PC-9 (cell line): ENCODE measurements at regions not wholly inside any gene's neighbourhood (a gene's known extent, or its start where the extent isn't known, plus 50 kb on each side); places are given as distances from the start of the nearest gene placed in this dataset.

ENCODE experiments used
- BruUV-seq: library from RNA; stranded (reverse); fragments of 400-500 nt; replicated peaks from 2 replicates; lab custom pipeline; 2021; lab: Mats Ljungman, UMichigan
- CTCF ChIA-PET: fragments of 300-600 bp; sonication (Branson Sonifier 250); formaldehyde crosslinking; loops from one replicate; lab custom pipeline; 2022; ENCODE audit warnings: antibody characterized with exemption; lab: Charles Lee
- POLR2A ChIA-PET: fragments of 300-600 bp; sonication (Branson Sonifier 250); formaldehyde crosslinking; loops from one replicate; lab custom pipeline; 2022; ENCODE audit warnings: antibody characterized with exemption; ENCODE audit not compliant: unreplicated experiment; lab: Charles Lee
- DNase-seq, 2 experiments: peaks; one replicate each; pipeline versions ENCODE4 v3.0.0 to v3.0.0-alpha.2; 2015 to 2022; ENCODE audit warnings: mixed read lengths in 1 of 2
- H2AFZ ChIP-seq: fragments of 200-600 bp; sonication (generic); 2 replicates; pipeline ENCODE4 v1.8.1; 2017; ENCODE audit warnings: antibody characterized with exemption
- H3F3A ChIP-seq: fragments of 200-600 bp; sonication (generic); 2 replicates; pipeline ENCODE4 v1.8.1; 2017; ENCODE audit warnings: antibody characterized with exemption, mild to moderate bottlenecking, low read depth; ENCODE audit not compliant: insufficient read depth
- H3K27ac ChIP-seq: fragments of 200-600 bp; sonication (generic); 2 replicates; pipeline ENCODE4 v1.6.1; 2016; ENCODE audit warnings: mixed run types
- H3K27me3 ChIP-seq: fragments of 200-600 bp; sonication (generic); 2 replicates; pipeline ENCODE4 v1.6.1; 2016; ENCODE audit warnings: low read depth, mixed run types; ENCODE audit not compliant: insufficient read depth
- H3K36me3 ChIP-seq: fragments of 200-600 bp; sonication (generic); 2 replicates; pipeline ENCODE4 v1.6.1; 2016; ENCODE audit warnings: low read depth, mixed run types
- H3K4me1 ChIP-seq: fragments of 200-600 bp; sonication (generic); replicated peaks from 2 replicates; pipeline ENCODE4 v1.6.1; 2016; ENCODE audit warnings: mixed run types; ENCODE audit not compliant: insufficient read depth
- H3K4me2 ChIP-seq: fragments of 200-600 bp; sonication (generic); 2 replicates; pipeline ENCODE4 v1.6.1; 2017; ENCODE audit warnings: mixed run types
- H3K4me3 ChIP-seq: fragments of 200-600 bp; sonication (generic); 2 replicates; pipeline ENCODE4 v1.6.1; 2016; ENCODE audit warnings: mixed run types
- H3K79me2 ChIP-seq: fragments of 200-600 bp; sonication (generic); 2 replicates; pipeline ENCODE4 v1.6.1; 2017; ENCODE audit warnings: low read depth, mixed run types
- H3K9me2 ChIP-seq: fragments of 200-600 bp; sonication (generic); 2 replicates; pipeline ENCODE4 v1.8.1; 2017; ENCODE audit warnings: mild to moderate bottlenecking; ENCODE audit not compliant: insufficient read depth
- H3K9me3 ChIP-seq: fragments of 200-600 bp; sonication (generic); 2 replicates; pipeline ENCODE4 v1.8.1; 2016; ENCODE audit warnings: low read depth; ENCODE audit not compliant: insufficient read depth
- H4K20me1 ChIP-seq: fragments of 200-600 bp; sonication (generic); 2 replicates; pipeline ENCODE4 v1.8.1; 2017; ENCODE audit not compliant: insufficient read depth
- EZH2 ChIP-seq: fragments of 200-600 bp; sonication (generic); IDR thresholded peaks from 2 replicates; pipeline ENCODE4 v1.8.0; 2017; ENCODE audit warnings: antibody characterized with exemption, low read depth
- intact Hi-C: fragments of 100-400 bp; cut with micrococcal nuclease; formaldehyde crosslinking; loops from one replicate; pipeline ENCODE4 v1.10.0; 2022; ENCODE audit not compliant: unreplicated experiment
- TF ChIP-seq, protein P1 (sequence below): fragments of 200-600 bp; sonication (generic); conservative IDR thresholded peaks from 2 replicates; pipeline ENCODE4 v1.6.1; 2017; ENCODE audit warnings: mixed run types, antibody characterized with exemption, mild to moderate bottlenecking, moderate library complexity

GRCh38 chr2:240232264-240232915 is 91.9 kb upstream of the OTOS start:
- CTCF ChIA-PET, result interaction anchor here (0.8 to 2.1 kb wide), 5 partner anchors 19 to 282 kb away, joined by 4 to 19 read pairs (median 7); no protein-coding TSS in a partner anchor
- intact Hi-C loops, result loop anchor here (2.0 kb wide), 3 partner anchors 82 to 328 kb away; partner anchors contain the start of gene DUSP28
- H3K27me3 ChIP-seq, result no peaks in the 10 kb centered on the region
- POLR2A ChIA-PET, result interaction anchor here (0.7 to 1.6 kb wide), 2 partner anchors 19 to 155 kb away, joined by 3 to 27 read pairs; no protein-coding TSS in a partner anchor
- H3F3A ChIP-seq, result peaks cover 10% of the 10 kb centered on the region; the same call in 1 of the 2 replicates
- no peaks in the 10 kb centered on the region for H4K20me1 ChIP-seq
- no peak for DNase-seq
- peak overlapping the region; percentile 74 for H3K4me2 ChIP-seq
- BruUV-seq, result TSS peak; percentile 31
- H3K9me3 ChIP-seq, result peaks cover 11% of the 10 kb centered on the region; the same call in 1 of the 2 replicates
- H3K4me3 ChIP-seq, result peak overlapping the region; percentile 53
- peaks cover 3% of the 10 kb centered on the region; the same call in 1 of the 2 replicates for H3K4me1 ChIP-seq
- no peaks in the 10 kb centered on the region for H3K9me2 ChIP-seq
- H3K79me2 ChIP-seq, result no peaks in the 10 kb centered on the region
- H2AFZ ChIP-seq, result peak overlapping the region; percentile 70; the same call in 1 of the 2 replicates
- TF ChIP-seq, protein P1, sequence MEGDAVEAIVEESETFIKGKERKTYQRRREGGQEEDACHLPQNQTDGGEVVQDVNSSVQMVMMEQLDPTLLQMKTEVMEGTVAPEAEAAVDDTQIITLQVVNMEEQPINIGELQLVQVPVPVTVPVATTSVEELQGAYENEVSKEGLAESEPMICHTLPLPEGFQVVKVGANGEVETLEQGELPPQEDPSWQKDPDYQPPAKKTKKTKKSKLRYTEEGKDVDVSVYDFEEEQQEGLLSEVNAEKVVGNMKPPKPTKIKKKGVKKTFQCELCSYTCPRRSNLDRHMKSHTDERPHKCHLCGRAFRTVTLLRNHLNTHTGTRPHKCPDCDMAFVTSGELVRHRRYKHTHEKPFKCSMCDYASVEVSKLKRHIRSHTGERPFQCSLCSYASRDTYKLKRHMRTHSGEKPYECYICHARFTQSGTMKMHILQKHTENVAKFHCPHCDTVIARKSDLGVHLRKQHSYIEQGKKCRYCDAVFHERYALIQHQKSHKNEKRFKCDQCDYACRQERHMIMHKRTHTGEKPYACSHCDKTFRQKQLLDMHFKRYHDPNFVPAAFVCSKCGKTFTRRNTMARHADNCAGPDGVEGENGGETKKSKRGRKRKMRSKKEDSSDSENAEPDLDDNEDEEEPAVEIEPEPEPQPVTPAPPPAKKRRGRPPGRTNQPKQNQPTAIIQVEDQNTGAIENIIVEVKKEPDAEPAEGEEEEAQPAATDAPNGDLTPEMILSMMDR, result no peak
- no peak for TF ChIP-seq EZH2
- no peaks in the 10 kb centered on the region for H3K36me3 ChIP-seq
- no peak overlapping the region for H3K27ac ChIP-seq

GRCh38 chr2:240232961-240233884 is 92.8 kb upstream of the OTOS start:
- POLR2A ChIA-PET, result interaction anchor here (0.5 to 1.6 kb wide), 24 partner anchors 9 to 1082 kb away, joined by 3 to 36 read pairs (median 6); partner anchors contain the start of gene GPC1
- peaks cover 17% of the 10 kb centered on the region; the same call in 1 of the 2 replicates for H3F3A ChIP-seq
- no peaks in the 10 kb centered on the region for H3K9me2 ChIP-seq
- H4K20me1 ChIP-seq, result no peaks in the 10 kb centered on the region
- CTCF ChIA-PET, result interaction anchor here (0.6 to 2.1 kb wide), 16 partner anchors 10 to 352 kb away, joined by 3 to 19 read pairs (median 8); no protein-coding TSS in a partner anchor
- BruUV-seq, result no TSS peak
- H3K79me2 ChIP-seq, result no peaks in the 10 kb centered on the region
- no peak overlapping the region for H3K27ac ChIP-seq
- H3K4me3 ChIP-seq, result peak overlapping the region; percentile 53
- TF ChIP-seq, protein P1, result peak; percentile 98
- TF ChIP-seq EZH2, result no peak
- peaks cover 11% of the 10 kb centered on the region; the same call in 1 of the 2 replicates for H3K9me3 ChIP-seq
- peak overlapping the region; percentile 74 for H3K4me2 ChIP-seq
- peak; percentile 79 to 99 for DNase-seq
- H3K27me3 ChIP-seq, result no peaks in the 10 kb centered on the region
- intact Hi-C loops, result loop anchor here (1.0 to 2.0 kb wide), 12 partner anchors 18 to 328 kb away; partner anchors contain the start of gene DUSP28
- peaks cover 11% of the 10 kb centered on the region; the same call in 1 of the 2 replicates for H3K4me1 ChIP-seq
- no peaks in the 10 kb centered on the region for H3K36me3 ChIP-seq
- H2AFZ ChIP-seq, result peak overlapping the region; percentile 70
